ENCODE measurements at regions not wholly inside any gene's neighbourhood (a gene's known extent, or its start where the extent isn't known, plus 50 kb on each side); places are given as distances from the start of the nearest gene placed in this dataset.

DNA sequence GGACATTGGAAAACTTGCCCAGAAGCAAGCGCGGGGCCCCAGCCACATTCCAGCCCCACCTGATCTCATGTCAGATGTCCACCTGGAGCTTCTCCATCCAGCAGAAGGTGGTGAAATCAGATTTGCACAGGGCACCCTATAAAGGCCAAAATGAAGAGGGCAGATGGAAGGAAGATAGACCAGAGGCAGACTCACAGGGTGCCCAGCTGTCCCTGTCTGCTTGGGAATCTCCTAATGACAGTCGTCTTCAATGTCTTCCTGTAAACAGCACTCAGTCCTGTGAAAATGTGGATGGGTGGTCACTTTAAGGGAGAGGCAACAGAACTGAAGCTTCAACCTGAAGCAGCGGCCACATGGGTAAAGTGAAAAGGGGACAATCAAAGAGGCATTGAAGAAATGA, 607.5 kb downstream of the IRX1 start:
- no peak for TF ChIP-seq CTCF (IDR thresholded peaks at IDR 0.05)
- intact Hi-C loops (cut with micrococcal nuclease) = no loop called here
- POLR2A ChIA-PET = no interaction called here

DNA sequence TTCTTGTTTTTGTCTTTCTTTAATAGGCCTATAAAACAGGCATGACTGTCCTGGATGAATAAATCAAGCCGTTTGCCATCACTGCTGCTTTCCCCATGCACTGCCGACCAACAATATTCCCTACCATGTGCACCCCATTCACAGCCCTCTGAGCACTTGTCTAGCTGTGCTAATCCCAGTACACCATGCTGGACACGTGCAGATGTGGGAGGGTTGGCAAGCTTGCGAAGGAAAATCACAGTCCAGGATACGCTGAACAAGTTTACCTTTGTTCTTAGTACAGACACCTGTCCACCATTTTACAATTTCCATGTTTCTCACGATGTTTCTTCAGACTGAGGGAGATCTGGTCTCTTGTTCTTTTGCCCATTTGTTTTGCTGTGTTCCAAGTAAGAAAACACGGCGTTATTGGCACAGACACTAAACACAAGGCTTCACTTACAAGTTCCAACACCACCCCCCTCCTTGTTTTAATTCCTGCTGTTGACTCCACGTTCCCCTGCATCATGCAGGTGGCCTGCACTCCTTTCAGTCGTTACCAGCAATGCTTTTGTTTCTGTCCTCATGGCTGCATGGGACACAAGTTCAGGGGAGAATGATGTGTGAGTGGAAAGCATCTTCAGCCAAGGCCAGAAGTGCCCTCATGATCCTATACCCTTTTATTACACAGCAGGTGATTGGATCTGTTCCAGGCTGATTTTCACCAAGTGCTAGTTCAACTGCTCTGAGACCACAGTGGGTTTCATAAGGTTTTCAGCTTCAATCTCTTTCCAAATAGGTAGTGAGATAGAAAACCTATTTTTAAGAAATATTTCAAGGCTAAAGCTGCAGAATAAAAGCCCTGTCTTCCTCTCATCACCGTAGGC, 608.9 kb downstream of the IRX1 start:
- intact Hi-C loops (cut with micrococcal nuclease) = no loop called here
- no peak overlapping the region for H3K27ac Mint-ChIP-seq
- no peak for TF ChIP-seq CTCF (IDR thresholded peaks at IDR 0.05)
- peaks cover 5% of the 10 kb centered on the region for H3K9me3 Mint-ChIP-seq
- no peaks in the 10 kb centered on the region for H3K36me3 Mint-ChIP-seq (ENCODE audit: low read depth)
- CTCF ChIA-PET = no interaction called here
- no peak for ATAC-seq (ENCODE audit: low read depth)
- H3K4me1 Mint-ChIP-seq = no peaks in the 10 kb centered on the region
- POLR2A ChIA-PET = no interaction called here
- H3K27me3 Mint-ChIP-seq = no peaks in the 10 kb centered on the region
- DNase-seq = no peak
- no peak overlapping the region for H3K4me3 Mint-ChIP-seq

More for the DNA sequence above, 607.5 kb downstream of the IRX1 start:
- Mint-ChIP-seq H3K27me3 (no peaks in the 10 kb centered on the region), H3K9me3 (peaks cover 4% of the 10 kb centered on the region), H3K27ac (no peak overlapping the region), H3K4me1 (no peaks in the 10 kb centered on the region), H3K4me3 (no peak overlapping the region), H3K36me3 (ENCODE audit: low read depth) (no peaks in the 10 kb centered on the region)
- CTCF ChIA-PET = no interaction called here
- no peak for ATAC-seq (ENCODE audit: low read depth)
- no peak for DNase-seq

- intact Hi-C loops (cut with micrococcal nuclease) = no loop called here
- ChIA-PET CTCF (no interaction called here), POLR2A (no interaction called here)
- ATAC-seq (ENCODE audit: low read depth) = no peak
- Mint-ChIP-seq H3K36me3 (ENCODE audit: low read depth) (no peaks in the 10 kb centered on the region), H3K4me3 (no peak overlapping the region), H3K4me1 (no peaks in the 10 kb centered on the region), H3K27me3 (no peaks in the 10 kb centered on the region), H3K27ac (no peak overlapping the region), H3K9me3 (peaks cover 5% of the 10 kb centered on the region)
- no peak for TF ChIP-seq CTCF (IDR thresholded peaks at IDR 0.05)
- no peak for DNase-seq
Measured at GRCh38 chr5:4205398-4205797, 609.8 kb downstream of the IRX1 start.

DNA sequence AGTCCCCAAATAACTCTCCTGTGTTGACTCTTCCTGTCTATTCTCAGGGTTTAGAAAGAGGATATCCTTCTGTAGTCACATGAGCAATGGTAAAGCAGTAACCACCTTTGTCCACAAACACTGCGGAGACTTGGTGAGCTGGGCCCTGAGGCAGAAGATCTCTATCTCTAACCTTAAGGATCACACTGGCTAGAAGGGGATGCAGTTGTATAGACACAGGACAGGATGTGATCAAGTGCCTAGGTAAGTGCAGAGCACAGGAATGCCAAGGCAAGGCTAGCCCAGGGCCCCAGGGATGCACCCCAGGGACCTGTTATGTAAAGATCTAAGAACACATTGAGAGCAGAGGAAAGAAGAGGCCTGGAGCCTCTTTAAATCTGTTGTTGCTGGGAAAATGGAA, 610.5 kb downstream of the IRX1 start:
- ATAC-seq (ENCODE audit: low read depth) = no peak
- DNase-seq = no peak
- Mint-ChIP-seq H3K27me3 (no peaks in the 10 kb centered on the region), H3K27ac (no peak overlapping the region), H3K4me1 (no peaks in the 10 kb centered on the region), H3K4me3 (no peak overlapping the region), H3K36me3 (ENCODE audit: low read depth) (no peaks in the 10 kb centered on the region), H3K9me3 (peaks cover 5% of the 10 kb centered on the region)
- CTCF ChIA-PET = no interaction called here
- POLR2A ChIA-PET = no interaction called here
- intact Hi-C loops (cut with micrococcal nuclease) = no loop called here
- TF ChIP-seq CTCF (IDR thresholded peaks at IDR 0.05) = no peak

GRCh38 chr5:4207486-4207885, 611.9 kb downstream of the IRX1 start:
- no peaks in the 10 kb centered on the region for H3K27me3 Mint-ChIP-seq
- no peaks in the 10 kb centered on the region for H3K36me3 Mint-ChIP-seq (ENCODE audit: low read depth)
- intact Hi-C loops (cut with micrococcal nuclease) = no loop called here
- peaks cover 6% of the 10 kb centered on the region for H3K9me3 Mint-ChIP-seq
- TF ChIP-seq CTCF (IDR thresholded peaks at IDR 0.05) = no peak
- ATAC-seq (ENCODE audit: low read depth) (no peak), DNase-seq (no peak)
- ChIA-PET CTCF (no interaction called here), POLR2A (no interaction called here)
- no peaks in the 10 kb centered on the region for H3K4me1 Mint-ChIP-seq
- no peak overlapping the region for H3K4me3 Mint-ChIP-seq
- no peak overlapping the region for H3K27ac Mint-ChIP-seq

Data from activated B cell treated with CpG ODN at 0.5 μM for 24 hours (primary cell).